Activated CD8-positive, alpha-beta T cell treated with anti-CD3 and anti-CD28 coated beads for 36 hours (primary cell): ENCODE measurements at regions not wholly inside any gene's neighbourhood (a gene's known extent, or its start where the extent isn't known, plus 50 kb on each side); places are given as distances from the start of the nearest gene placed in this dataset.

Experiments used
- ATAC-seq: fragments of 200-7000 bp; cut with Tn5 transposase; one replicate; pipeline ENCODE4 v1.10.0; 2021; ENCODE audit warnings: mild to moderate bottlenecking, moderate library complexity
- CTCF ChIA-PET: fragments of 350-600 bp; sonication (Branson Sonifier 250); formaldehyde crosslinking; loops from one replicate; lab custom pipeline; 2021; ENCODE audit warnings: antibody characterized with exemption; lab: Charles Lee
- POLR2A ChIA-PET: fragments of 350-600 bp; sonication (Branson Sonifier 250); formaldehyde crosslinking; loops from one replicate; lab custom pipeline; 2021; ENCODE audit warnings: antibody characterized with exemption; lab: Charles Lee
- DNase-seq: peaks from one replicate; pipeline ENCODE4 v3.0.0-alpha.2; 2020
- H3K27ac Mint-ChIP-seq: one replicate; pipeline ENCODE4 v1.8.0; 2021; ENCODE audit warnings: mild to moderate bottlenecking, mixed read lengths
- H3K27me3 Mint-ChIP-seq: one replicate; pipeline ENCODE4 v1.8.0; 2021; ENCODE audit warnings: mixed read lengths
- H3K36me3 Mint-ChIP-seq: one replicate; pipeline ENCODE4 v1.8.0; 2021; ENCODE audit warnings: low read depth, mixed read lengths
- H3K4me1 Mint-ChIP-seq: one replicate; pipeline ENCODE4 v1.8.0; 2021; ENCODE audit warnings: low read depth, mixed read lengths
- H3K4me3 Mint-ChIP-seq: one replicate; pipeline ENCODE4 v1.8.0; 2021; ENCODE audit warnings: mild to moderate bottlenecking, moderate library complexity, mixed read lengths
- H3K9me3 Mint-ChIP-seq: one replicate; pipeline ENCODE4 v1.8.0; 2021; ENCODE audit warnings: mixed read lengths
- intact Hi-C: fragments of 100-400 bp; cut with micrococcal nuclease; formaldehyde crosslinking; loops from one replicate; pipeline ENCODE4 v1.10.0; 2022
- TF ChIP-seq, protein P1 (sequence below): fragments of 200-600 bp; IDR thresholded peaks from one replicate; pipeline ENCODE4 v1.8.0; 2022; ENCODE audit warnings: antibody characterized with exemption, mild to moderate bottlenecking

DNA sequence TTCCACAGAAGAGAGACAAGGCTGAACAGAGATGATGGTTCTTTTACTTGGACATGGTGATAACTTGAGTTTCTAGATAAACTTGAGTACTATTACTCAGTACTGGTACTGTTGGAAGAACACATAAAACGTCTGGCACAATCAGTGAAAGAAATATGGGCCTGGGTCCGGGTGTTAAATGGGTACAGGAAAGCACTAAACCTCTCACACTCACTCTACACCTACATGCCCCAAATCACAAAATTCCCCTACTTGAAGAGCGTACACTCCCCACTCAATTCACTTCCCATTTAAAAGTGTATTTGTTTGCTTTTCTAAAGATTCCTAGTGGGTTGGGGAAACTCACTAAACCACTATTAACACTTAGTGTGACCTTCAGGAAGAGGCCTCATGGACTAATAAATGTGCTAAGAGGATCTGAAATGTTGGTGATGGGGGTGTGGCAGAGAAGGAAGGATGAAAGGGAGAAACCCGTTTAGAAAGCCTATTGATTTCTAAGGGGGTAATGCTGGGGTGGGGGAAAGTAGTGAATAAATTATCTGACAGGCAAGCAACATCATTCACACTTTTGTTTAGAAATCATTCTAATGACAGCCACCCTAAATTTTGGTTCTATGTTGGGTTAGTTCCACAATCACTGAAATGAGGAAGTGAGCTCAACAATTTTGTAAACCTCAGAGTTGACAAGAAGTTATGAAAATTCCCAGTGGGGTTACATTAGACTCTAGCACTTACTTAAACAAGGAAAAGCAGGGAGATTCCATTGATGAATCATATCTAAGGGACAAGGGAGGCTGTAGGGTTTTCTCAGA lies 222.6 kb upstream of the MARCKS start:
- POLR2A ChIA-PET: no interaction called here
- H3K27ac Mint-ChIP-seq: no peak overlapping the region
- H3K4me1 Mint-ChIP-seq: peaks cover 30% of the 10 kb centered on the region
- TF ChIP-seq, protein P1, sequence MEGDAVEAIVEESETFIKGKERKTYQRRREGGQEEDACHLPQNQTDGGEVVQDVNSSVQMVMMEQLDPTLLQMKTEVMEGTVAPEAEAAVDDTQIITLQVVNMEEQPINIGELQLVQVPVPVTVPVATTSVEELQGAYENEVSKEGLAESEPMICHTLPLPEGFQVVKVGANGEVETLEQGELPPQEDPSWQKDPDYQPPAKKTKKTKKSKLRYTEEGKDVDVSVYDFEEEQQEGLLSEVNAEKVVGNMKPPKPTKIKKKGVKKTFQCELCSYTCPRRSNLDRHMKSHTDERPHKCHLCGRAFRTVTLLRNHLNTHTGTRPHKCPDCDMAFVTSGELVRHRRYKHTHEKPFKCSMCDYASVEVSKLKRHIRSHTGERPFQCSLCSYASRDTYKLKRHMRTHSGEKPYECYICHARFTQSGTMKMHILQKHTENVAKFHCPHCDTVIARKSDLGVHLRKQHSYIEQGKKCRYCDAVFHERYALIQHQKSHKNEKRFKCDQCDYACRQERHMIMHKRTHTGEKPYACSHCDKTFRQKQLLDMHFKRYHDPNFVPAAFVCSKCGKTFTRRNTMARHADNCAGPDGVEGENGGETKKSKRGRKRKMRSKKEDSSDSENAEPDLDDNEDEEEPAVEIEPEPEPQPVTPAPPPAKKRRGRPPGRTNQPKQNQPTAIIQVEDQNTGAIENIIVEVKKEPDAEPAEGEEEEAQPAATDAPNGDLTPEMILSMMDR: no peak
- intact Hi-C loops: loop anchor here (5.0 kb wide), 1 partner anchor 223 kb away; the partner anchor contains the start of gene MARCKS
- CTCF ChIA-PET: no interaction called here
- DNase-seq (no peak), ATAC-seq (no peak)
- no peak overlapping the region for H3K4me3 Mint-ChIP-seq
- peaks cover 1% of the 10 kb centered on the region for H3K9me3 Mint-ChIP-seq
- peaks cover 6% of the 10 kb centered on the region for H3K27me3 Mint-ChIP-seq
- H3K36me3 Mint-ChIP-seq: no peaks in the 10 kb centered on the region

DNA sequence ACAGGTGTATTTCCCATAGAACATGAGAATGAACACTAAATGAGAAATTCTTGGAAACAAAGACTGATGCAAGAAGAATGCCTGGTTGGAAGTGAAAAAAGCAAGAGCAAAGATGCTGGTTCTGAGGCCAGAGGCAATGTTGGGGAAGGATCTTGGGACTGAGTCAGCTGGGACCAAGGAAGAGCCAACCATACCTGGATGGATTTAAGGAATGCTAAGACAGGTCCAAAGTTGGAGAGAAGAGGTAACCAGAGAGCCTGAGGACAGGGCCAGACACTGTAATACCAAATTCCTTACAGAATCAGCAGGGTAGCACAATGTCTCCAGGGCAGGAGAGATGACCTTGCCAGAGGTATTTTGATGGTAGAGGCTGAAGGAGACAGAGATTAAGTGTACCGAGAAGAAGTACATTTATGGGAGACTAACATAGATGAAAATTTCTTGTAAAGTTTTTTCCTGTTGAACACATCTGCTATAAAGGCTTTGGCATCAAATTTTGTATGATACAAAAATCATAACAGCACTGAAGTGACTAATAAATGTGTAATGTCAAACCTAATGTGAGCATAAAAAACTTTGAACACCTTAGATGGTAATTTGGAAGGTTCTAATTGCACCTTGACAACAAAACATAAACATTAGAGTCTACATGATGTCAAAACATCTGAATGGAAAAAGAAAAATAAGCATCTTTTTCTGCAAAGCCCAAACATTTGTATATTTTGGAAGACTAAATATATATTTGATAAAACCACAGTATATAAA lies 221.7 kb upstream of the MARCKS start:
- Mint-ChIP-seq H3K27ac (no peak overlapping the region), H3K4me1 (peaks cover 28% of the 10 kb centered on the region), H3K9me3 (no peaks in the 10 kb centered on the region), H3K36me3 (no peaks in the 10 kb centered on the region), H3K4me3 (no peak overlapping the region), H3K27me3 (peaks cover 5% of the 10 kb centered on the region)
- DNase-seq (no peak), ATAC-seq (no peak)
- CTCF ChIA-PET: no interaction called here
- intact Hi-C loops: no loop called here
- TF ChIP-seq, protein P1: no peak
- POLR2A ChIA-PET: no interaction called here

DNA sequence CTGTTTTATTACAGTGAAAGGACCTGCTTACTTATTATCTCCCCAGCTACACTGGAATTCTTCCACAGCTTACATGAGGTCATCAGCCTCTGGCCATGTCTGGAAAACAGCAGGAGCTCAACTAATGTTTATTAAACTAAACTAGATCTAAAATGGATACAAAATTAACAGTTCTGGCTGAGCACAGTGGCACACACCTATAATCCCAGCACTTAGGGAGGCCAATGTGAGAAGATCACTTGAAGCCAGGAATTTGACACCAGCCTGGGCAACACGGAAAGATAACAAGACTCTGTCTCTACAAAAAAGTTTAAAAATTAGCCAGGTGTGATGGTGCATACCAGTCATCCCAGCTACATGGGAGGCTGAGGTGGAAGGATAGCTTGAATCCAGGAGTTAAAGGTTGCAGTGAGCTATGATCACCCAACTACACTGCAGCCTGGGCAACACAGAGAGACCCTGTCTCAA lies 220.8 kb upstream of the MARCKS start:
- intact Hi-C loops: no loop called here
- ChIA-PET CTCF (interaction anchor here (1.2 kb wide), 1 partner anchor 223 kb away, joined by 3 read pairs; no protein-coding TSS in a partner anchor), POLR2A (no interaction called here)
- no peaks in the 10 kb centered on the region for H3K36me3 Mint-ChIP-seq
- H3K9me3 Mint-ChIP-seq: no peaks in the 10 kb centered on the region
- no peak for ATAC-seq
- DNase-seq: no peak
- no peak overlapping the region for H3K4me3 Mint-ChIP-seq
- H3K27me3 Mint-ChIP-seq: peaks cover 5% of the 10 kb centered on the region
- peaks cover 20% of the 10 kb centered on the region for H3K4me1 Mint-ChIP-seq
- no peak overlapping the region for H3K27ac Mint-ChIP-seq
- TF ChIP-seq, protein P1: no peak

DNA sequence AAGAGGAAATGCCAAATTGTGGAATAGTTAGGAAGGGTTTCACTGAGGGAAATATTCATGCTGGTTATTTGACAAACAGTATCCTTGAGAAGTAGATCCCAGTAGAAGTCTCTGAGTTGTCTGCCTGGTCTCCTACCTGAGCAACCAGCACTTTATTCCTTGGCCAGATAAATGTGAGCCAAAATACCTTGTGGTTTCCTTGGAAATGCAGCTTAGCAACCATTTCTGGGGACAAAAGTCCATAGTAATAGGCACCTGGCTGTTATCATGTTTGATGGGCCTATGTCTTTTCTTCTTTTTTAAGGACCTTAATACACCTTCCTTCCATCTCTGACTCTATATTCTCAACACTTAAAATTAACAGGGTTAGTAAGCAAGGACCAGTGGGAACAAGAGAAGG lies 217.1 kb upstream of the MARCKS start:
- no peaks in the 10 kb centered on the region for H3K9me3 Mint-ChIP-seq
- no peaks in the 10 kb centered on the region for H3K36me3 Mint-ChIP-seq
- no peaks in the 10 kb centered on the region for H3K4me1 Mint-ChIP-seq
- CTCF ChIA-PET: no interaction called here
- DNase-seq (no peak), ATAC-seq (no peak)
- TF ChIP-seq, protein P1: no peak
- intact Hi-C loops: no loop called here
- H3K4me3 Mint-ChIP-seq: no peak overlapping the region
- no peaks in the 10 kb centered on the region for H3K27me3 Mint-ChIP-seq
- POLR2A ChIA-PET: no interaction called here
- no peak overlapping the region for H3K27ac Mint-ChIP-seq
